ENCODE measurements at regions not wholly inside any gene's neighbourhood (a gene's known extent, or its start where the extent isn't known, plus 50 kb on each side); places are given as distances from the start of the nearest gene placed in this dataset.

GRCh38 chr9:88706193-88707113, 171.5 kb downstream of the NXNL2 start:
- TF ChIP-seq FOXP2 (optimal IDR thresholded peaks at IDR 0.05; ENCODE audit: borderline replicate concordance, extremely low read depth, extremely low read length, insufficient read depth) (no peak), REST (IDR thresholded peaks at IDR 0.05; ENCODE audit: insufficient read depth in 1 of 2, low read depth in 2 of 2, low read length in 2 of 2) (no peak), SIN3A (IDR thresholded peaks at IDR 0.05; ENCODE audit: borderline replicate concordance, insufficient read depth, low read length) (no peak), POLR2AphosphoS5 (IDR thresholded peaks at IDR 0.05; ENCODE audit: low read depth, low read length) (no peak), TAF1 (IDR thresholded peaks at IDR 0.05; ENCODE audit: borderline replicate concordance, insufficient read depth, low read length) (no peak)

GRCh38 chr9:88710449-88710848, 175.5 kb downstream of the NXNL2 start:
- TF ChIP-seq SIN3A (IDR thresholded peaks at IDR 0.05; ENCODE audit: borderline replicate concordance, insufficient read depth, low read length), result no peak
- no peak for TF ChIP-seq POLR2AphosphoS5 (IDR thresholded peaks at IDR 0.05; ENCODE audit: low read depth, low read length)
- no peak for TF ChIP-seq FOXP2 (optimal IDR thresholded peaks at IDR 0.05; ENCODE audit: borderline replicate concordance, extremely low read depth, extremely low read length, insufficient read depth)
- no peak for TF ChIP-seq TAF1 (IDR thresholded peaks at IDR 0.05; ENCODE audit: borderline replicate concordance, insufficient read depth, low read length)
- no peak for TF ChIP-seq REST (IDR thresholded peaks at IDR 0.05; ENCODE audit: insufficient read depth in 1 of 2, low read depth in 2 of 2, low read length in 2 of 2)

- no peak for TF ChIP-seq FOXP2 (optimal IDR thresholded peaks at IDR 0.05; ENCODE audit: borderline replicate concordance, extremely low read depth, extremely low read length, insufficient read depth)
- no peak for TF ChIP-seq SIN3A (IDR thresholded peaks at IDR 0.05; ENCODE audit: borderline replicate concordance, insufficient read depth, low read length)
- no peak for TF ChIP-seq POLR2AphosphoS5 (IDR thresholded peaks at IDR 0.05; ENCODE audit: low read depth, low read length)
- TF ChIP-seq TAF1 (IDR thresholded peaks at IDR 0.05; ENCODE audit: borderline replicate concordance, insufficient read depth, low read length), result no peak
- no peak for TF ChIP-seq REST (IDR thresholded peaks at IDR 0.05; ENCODE audit: insufficient read depth in 1 of 2, low read depth in 2 of 2, low read length in 2 of 2)
Measured at GRCh38 chr9:88711719-88712118, 176.7 kb downstream of the NXNL2 start.

GRCh38 chr9:88712484-88712883, 177.5 kb downstream of the NXNL2 start:
- TF ChIP-seq FOXP2 (optimal IDR thresholded peaks at IDR 0.05; ENCODE audit: borderline replicate concordance, extremely low read depth, extremely low read length, insufficient read depth), result no peak
- TF ChIP-seq REST (IDR thresholded peaks at IDR 0.05; ENCODE audit: insufficient read depth in 1 of 2, low read depth in 2 of 2, low read length in 2 of 2), result no peak
- no peak for TF ChIP-seq POLR2AphosphoS5 (IDR thresholded peaks at IDR 0.05; ENCODE audit: low read depth, low read length)
- no peak for TF ChIP-seq SIN3A (IDR thresholded peaks at IDR 0.05; ENCODE audit: borderline replicate concordance, insufficient read depth, low read length)
- TF ChIP-seq TAF1 (IDR thresholded peaks at IDR 0.05; ENCODE audit: borderline replicate concordance, insufficient read depth, low read length), result no peak

All from PFSK-1 (cell line).